GM12892 (cell line): ENCODE measurements at regions not wholly inside any gene's neighbourhood (a gene's known extent, or its start where the extent isn't known, plus 50 kb on each side); places are given as distances from the start of the nearest gene placed in this dataset.

Experiments used
- POLR2A ChIP-seq: IDR thresholded peaks from 2 replicates; pipeline ENCODE4 v1.6.1; 2011; ENCODE audit warnings: low read depth, low read length, control low read depth
- TAF1 ChIP-seq: IDR thresholded peaks from 2 replicates; pipeline ENCODE4 v1.6.1; 2011; ENCODE audit warnings: low read depth, mild to moderate bottlenecking, control low read depth, low read length, borderline replicate concordance

- TF ChIP-seq TAF1 (no peak), POLR2A (no peak)
Observed at GRCh38 chr12:128012110-128012509, 254.9 kb upstream of the TMEM132C start.
